Neural cell (in vitro differentiated cells): ENCODE measurements at regions not wholly inside any gene's neighbourhood (a gene's known extent, or its start where the extent isn't known, plus 50 kb on each side); places are given as distances from the start of the nearest gene placed in this dataset.

ENCODE experiments used
- H2AFZ ChIP-seq: fragments of 200-600, 300-800 bp; sonication (generic), shearing (Covaris generic); 2 replicates; pipeline ENCODE4 v1.6.0; 2014; ENCODE audit warnings: low read depth, mild to moderate bottlenecking, antibody characterized with exemption, low read length, moderate library complexity
- H3F3A ChIP-seq: fragments of 200-600 bp; shearing (Covaris generic); 2 replicates; pipeline ENCODE4 v1.6.1; 2016; ENCODE audit warnings: mild to moderate bottlenecking, moderate library complexity, mixed read lengths, antibody characterized with exemption, low read length; ENCODE audit not compliant: insufficient read depth, poor library complexity, severe bottlenecking
- H3K27ac ChIP-seq: fragments of 200-600, 300-800 bp; sonication (generic), shearing (Covaris generic); 2 replicates; pipeline ENCODE4 v1.5.1; 2014; ENCODE audit warnings: mild to moderate bottlenecking, low read length, moderate library complexity
- H3K27me3 ChIP-seq: fragments of 300-800, 200-600 bp; sonication (generic), shearing (Covaris generic); 2 replicates; pipeline ENCODE4 v1.6.0; 2014; ENCODE audit warnings: mild to moderate bottlenecking, low read depth, low read length, moderate library complexity; ENCODE audit not compliant: insufficient read depth
- H3K36me3 ChIP-seq: fragments of 300-800, 200-600 bp; sonication (generic), shearing (Covaris generic); 2 replicates; pipeline ENCODE4 v1.5.1; 2014; ENCODE audit warnings: mild to moderate bottlenecking, antibody characterized with exemption, low read length, moderate library complexity; ENCODE audit not compliant: insufficient read depth
- H3K4me2 ChIP-seq: fragments of 300-800, 200-600 bp; sonication (generic), shearing (Covaris generic); 2 replicates; pipeline ENCODE4 v1.6.0; 2014; ENCODE audit warnings: mild to moderate bottlenecking, low read length
- H3K4me3 ChIP-seq: fragments of 300-800, 200-600 bp; sonication (generic), shearing (Covaris generic); 2 replicates; pipeline ENCODE4 v1.5.1; 2014; ENCODE audit warnings: mild to moderate bottlenecking, low read length, moderate library complexity
- H3K79me2 ChIP-seq: fragments of 200-600 bp; shearing (Covaris generic); replicated peaks from 2 replicates; pipeline ENCODE4 v1.6.0; 2014; ENCODE audit warnings: mild to moderate bottlenecking, low read length, moderate library complexity; ENCODE audit not compliant: insufficient read depth
- H3K9ac ChIP-seq: fragments of 300-800, 200-600 bp; sonication (generic), shearing (Covaris generic); 2 replicates; pipeline ENCODE4 v1.6.1; 2016; ENCODE audit warnings: mild to moderate bottlenecking, low read length, mixed read lengths
- H3K9me2 ChIP-seq: fragments of 200-600 bp; shearing (Covaris generic); 2 replicates; pipeline ENCODE4 v1.6.1; 2016; ENCODE audit warnings: mild to moderate bottlenecking, low read length, mixed read lengths; ENCODE audit not compliant: insufficient read depth
- H3K9me3 ChIP-seq: fragments of 200-600, 300-800 bp; sonication (generic), shearing (Covaris generic); 2 replicates; pipeline ENCODE4 v1.6.1; 2016; ENCODE audit warnings: mild to moderate bottlenecking, mixed run types, low read length, moderate library complexity, mixed read lengths
- H4K20me1 ChIP-seq: fragments of 200-600 bp; shearing (Covaris generic); 2 replicates; pipeline ENCODE4 v1.6.1; 2016; ENCODE audit warnings: mild to moderate bottlenecking, mixed run types; ENCODE audit not compliant: insufficient read depth
- EP300 ChIP-seq: fragments of 450-650 bp; conservative IDR thresholded peaks from 2 replicates; pipeline ENCODE4 v1.6.1; 2014; ENCODE audit warnings: antibody characterized with exemption, mild to moderate bottlenecking, moderate library complexity; ENCODE audit not compliant: poor library complexity, severe bottlenecking
- EZH2 ChIP-seq: fragments of 200-600, 300-800 bp; shearing (Covaris generic), sonication (generic); IDR thresholded peaks from 2 replicates; pipeline ENCODE4 v1.6.1; 2014; ENCODE audit warnings: antibody characterized with exemption, low read length, borderline replicate concordance, mild to moderate bottlenecking; ENCODE audit not compliant: insufficient read depth, poor library complexity, severe bottlenecking
- MXI1 ChIP-seq: fragments of 450-650 bp; conservative IDR thresholded peaks from 2 replicates; pipeline ENCODE4 v1.6.1; 2014; ENCODE audit warnings: antibody characterized with exemption, mild to moderate bottlenecking; ENCODE audit not compliant: poor library complexity, severe bottlenecking
- POLR2AphosphoS5 ChIP-seq: IDR thresholded peaks from 2 replicates; pipeline ENCODE4 v1.6.1; 2012
- RAD21 ChIP-seq: fragments of 450-650 bp; conservative IDR thresholded peaks from 2 replicates; pipeline ENCODE4 v1.6.1; 2014; ENCODE audit warnings: antibody characterized with exemption, mild to moderate bottlenecking, moderate library complexity
- SMC3 ChIP-seq: fragments of 450-650 bp; conservative IDR thresholded peaks from 2 replicates; pipeline ENCODE4 v1.6.1; 2014; ENCODE audit warnings: antibody characterized with exemption, mild to moderate bottlenecking, moderate library complexity; ENCODE audit not compliant: poor library complexity
- TAF1 ChIP-seq: IDR thresholded peaks from 2 replicates; pipeline ENCODE4 v1.6.1; 2012; ENCODE audit warnings: low read depth
- TF ChIP-seq, protein P1 (sequence below): fragments of 450-650 bp; IDR thresholded peaks from 2 replicates; pipeline ENCODE4 v1.5.1; 2014; ENCODE audit warnings: antibody characterized with exemption, mild to moderate bottlenecking, moderate library complexity; ENCODE audit not compliant: poor library complexity, severe bottlenecking
- TF ChIP-seq, protein P2 (sequence below): IDR thresholded peaks from 2 replicates; pipeline ENCODE4 v1.6.1; 2012; ENCODE audit warnings: borderline replicate concordance

DNA sequence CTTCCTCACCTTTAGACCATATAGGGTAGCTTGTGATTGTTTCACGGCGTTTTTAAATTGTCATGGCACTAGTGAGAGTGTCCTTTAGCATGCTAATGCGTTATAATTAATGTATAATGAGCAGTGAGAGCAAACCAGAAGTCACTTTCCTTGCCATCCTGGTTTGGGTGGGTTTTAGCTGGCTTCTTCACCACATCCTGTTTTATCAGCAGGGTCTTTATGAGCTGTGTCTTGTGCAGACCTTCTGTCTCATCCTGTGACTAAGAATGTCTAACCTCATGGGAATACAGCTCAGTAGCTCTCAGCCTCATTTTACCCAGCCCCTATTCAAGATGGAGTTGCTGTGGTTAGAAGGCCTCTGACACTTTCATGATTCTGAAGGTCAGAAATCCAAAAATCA lies 370.9 kb upstream of the RBFOX1 start:
- Histone ChIP-seq H3K79me2 (no peaks in the 10 kb centered on the region), H2AFZ (no peak overlapping the region), H3K4me2 (no peak overlapping the region), H3K27me3 (no peaks in the 10 kb centered on the region), H3K9me2 (no peaks in the 10 kb centered on the region), H3K27ac (no peak overlapping the region), H3K9me3 (no peaks in the 10 kb centered on the region), H3K36me3 (no peaks in the 10 kb centered on the region), H4K20me1 (no peaks in the 10 kb centered on the region), H3F3A (no peaks in the 10 kb centered on the region), H3K9ac (no peak overlapping the region), H3K4me3 (no peak overlapping the region)
- TF ChIP-seq TAF1 (no peak), POLR2AphosphoS5 (no peak), EP300 (no peak), EZH2 (no peak), SMC3 (no peak), RAD21 (no peak), MXI1 (no peak)
- TF ChIP-seq, protein P1, sequence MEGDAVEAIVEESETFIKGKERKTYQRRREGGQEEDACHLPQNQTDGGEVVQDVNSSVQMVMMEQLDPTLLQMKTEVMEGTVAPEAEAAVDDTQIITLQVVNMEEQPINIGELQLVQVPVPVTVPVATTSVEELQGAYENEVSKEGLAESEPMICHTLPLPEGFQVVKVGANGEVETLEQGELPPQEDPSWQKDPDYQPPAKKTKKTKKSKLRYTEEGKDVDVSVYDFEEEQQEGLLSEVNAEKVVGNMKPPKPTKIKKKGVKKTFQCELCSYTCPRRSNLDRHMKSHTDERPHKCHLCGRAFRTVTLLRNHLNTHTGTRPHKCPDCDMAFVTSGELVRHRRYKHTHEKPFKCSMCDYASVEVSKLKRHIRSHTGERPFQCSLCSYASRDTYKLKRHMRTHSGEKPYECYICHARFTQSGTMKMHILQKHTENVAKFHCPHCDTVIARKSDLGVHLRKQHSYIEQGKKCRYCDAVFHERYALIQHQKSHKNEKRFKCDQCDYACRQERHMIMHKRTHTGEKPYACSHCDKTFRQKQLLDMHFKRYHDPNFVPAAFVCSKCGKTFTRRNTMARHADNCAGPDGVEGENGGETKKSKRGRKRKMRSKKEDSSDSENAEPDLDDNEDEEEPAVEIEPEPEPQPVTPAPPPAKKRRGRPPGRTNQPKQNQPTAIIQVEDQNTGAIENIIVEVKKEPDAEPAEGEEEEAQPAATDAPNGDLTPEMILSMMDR = no peak
- TF ChIP-seq, protein P2, sequence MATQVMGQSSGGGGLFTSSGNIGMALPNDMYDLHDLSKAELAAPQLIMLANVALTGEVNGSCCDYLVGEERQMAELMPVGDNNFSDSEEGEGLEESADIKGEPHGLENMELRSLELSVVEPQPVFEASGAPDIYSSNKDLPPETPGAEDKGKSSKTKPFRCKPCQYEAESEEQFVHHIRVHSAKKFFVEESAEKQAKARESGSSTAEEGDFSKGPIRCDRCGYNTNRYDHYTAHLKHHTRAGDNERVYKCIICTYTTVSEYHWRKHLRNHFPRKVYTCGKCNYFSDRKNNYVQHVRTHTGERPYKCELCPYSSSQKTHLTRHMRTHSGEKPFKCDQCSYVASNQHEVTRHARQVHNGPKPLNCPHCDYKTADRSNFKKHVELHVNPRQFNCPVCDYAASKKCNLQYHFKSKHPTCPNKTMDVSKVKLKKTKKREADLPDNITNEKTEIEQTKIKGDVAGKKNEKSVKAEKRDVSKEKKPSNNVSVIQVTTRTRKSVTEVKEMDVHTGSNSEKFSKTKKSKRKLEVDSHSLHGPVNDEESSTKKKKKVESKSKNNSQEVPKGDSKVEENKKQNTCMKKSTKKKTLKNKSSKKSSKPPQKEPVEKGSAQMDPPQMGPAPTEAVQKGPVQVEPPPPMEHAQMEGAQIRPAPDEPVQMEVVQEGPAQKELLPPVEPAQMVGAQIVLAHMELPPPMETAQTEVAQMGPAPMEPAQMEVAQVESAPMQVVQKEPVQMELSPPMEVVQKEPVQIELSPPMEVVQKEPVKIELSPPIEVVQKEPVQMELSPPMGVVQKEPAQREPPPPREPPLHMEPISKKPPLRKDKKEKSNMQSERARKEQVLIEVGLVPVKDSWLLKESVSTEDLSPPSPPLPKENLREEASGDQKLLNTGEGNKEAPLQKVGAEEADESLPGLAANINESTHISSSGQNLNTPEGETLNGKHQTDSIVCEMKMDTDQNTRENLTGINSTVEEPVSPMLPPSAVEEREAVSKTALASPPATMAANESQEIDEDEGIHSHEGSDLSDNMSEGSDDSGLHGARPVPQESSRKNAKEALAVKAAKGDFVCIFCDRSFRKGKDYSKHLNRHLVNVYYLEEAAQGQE = no peak

DNA sequence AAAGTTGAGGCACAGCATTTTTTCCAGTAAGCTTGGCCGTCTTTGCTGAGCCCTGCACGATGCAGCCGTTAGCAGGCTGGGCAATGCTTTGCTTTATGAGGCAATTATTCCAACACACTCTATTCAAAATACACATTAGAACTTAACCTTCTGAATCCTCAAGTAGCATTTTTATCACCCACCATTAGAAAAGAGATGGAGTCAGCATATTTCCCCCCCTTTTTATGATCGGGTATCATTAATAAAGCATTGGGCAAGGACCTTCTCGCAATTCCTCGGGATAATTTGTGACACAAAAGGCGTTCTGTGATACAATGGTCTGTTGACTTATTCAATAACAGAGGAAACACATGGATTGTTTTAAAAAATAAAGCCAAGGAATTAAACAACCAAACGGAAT lies 374.5 kb upstream of the RBFOX1 start:
- Histone ChIP-seq H3K9ac (no peak overlapping the region), H3K4me3 (no peak overlapping the region), H3K36me3 (no peaks in the 10 kb centered on the region), H3K27ac (no peak overlapping the region), H3F3A (no peaks in the 10 kb centered on the region), H4K20me1 (no peaks in the 10 kb centered on the region), H2AFZ (no peak overlapping the region), H3K4me2 (no peak overlapping the region), H3K27me3 (no peaks in the 10 kb centered on the region), H3K9me2 (no peaks in the 10 kb centered on the region), H3K9me3 (no peaks in the 10 kb centered on the region), H3K79me2 (no peaks in the 10 kb centered on the region)
- no peak for TF ChIP-seq TAF1
- TF ChIP-seq, protein P2 = no peak
- no peak for TF ChIP-seq MXI1
- TF ChIP-seq, protein P1 = no peak
- no peak for TF ChIP-seq SMC3
- TF ChIP-seq EP300 = no peak
- TF ChIP-seq POLR2AphosphoS5 = no peak
- TF ChIP-seq RAD21 = no peak
